Neural crest cell (in vitro differentiated cells): ENCODE measurements at regions not wholly inside any gene's neighbourhood (a gene's known extent, or its start where the extent isn't known, plus 50 kb on each side); places are given as distances from the start of the nearest gene placed in this dataset.

Experiments
- DNase-seq: peaks from one replicate; pipeline ENCODE4 v3.0.0; 2021; ENCODE audit warnings: low read depth, mixed read lengths, low spot score
- H3K27ac Mint-ChIP-seq: one replicate; pipeline ENCODE4 v1.8.0; 2021; ENCODE audit warnings: mild to moderate bottlenecking, mixed read lengths; ENCODE audit not compliant: unreplicated experiment
- H3K27me3 Mint-ChIP-seq: 2 replicates; pipeline ENCODE4 v1.8.0; 2021; ENCODE audit warnings: low read depth, mild to moderate bottlenecking, mixed read lengths
- H3K36me3 Mint-ChIP-seq: 2 replicates; pipeline ENCODE4 v1.8.0; 2021; ENCODE audit warnings: low read depth, mild to moderate bottlenecking, mixed read lengths
- H3K4me1 Mint-ChIP-seq: 2 replicates; pipeline ENCODE4 v1.8.0; 2021; ENCODE audit warnings: mixed read lengths
- H3K4me3 Mint-ChIP-seq: one replicate; pipeline ENCODE4 v1.8.0; 2021; ENCODE audit warnings: mild to moderate bottlenecking, mixed read lengths
- H3K9me3 Mint-ChIP-seq: 2 replicates; pipeline ENCODE4 v1.8.0; 2021; ENCODE audit warnings: mixed read lengths
- TF ChIP-seq, protein P1 (sequence below): fragments of 200-600 bp; sonication (generic); conservative IDR thresholded peaks from 2 replicates; pipeline ENCODE4 v1.5.0; 2021; ENCODE audit warnings: antibody characterized with exemption, mild to moderate bottlenecking

- H3K9me3 Mint-ChIP-seq = peaks cover 2% of the 10 kb centered on the region
- H3K4me1 Mint-ChIP-seq = peaks cover 5% of the 10 kb centered on the region
Measured at GRCh38 chr12:84732828-84733340, 179.7 kb downstream of the SLC6A15 start.

DNA sequence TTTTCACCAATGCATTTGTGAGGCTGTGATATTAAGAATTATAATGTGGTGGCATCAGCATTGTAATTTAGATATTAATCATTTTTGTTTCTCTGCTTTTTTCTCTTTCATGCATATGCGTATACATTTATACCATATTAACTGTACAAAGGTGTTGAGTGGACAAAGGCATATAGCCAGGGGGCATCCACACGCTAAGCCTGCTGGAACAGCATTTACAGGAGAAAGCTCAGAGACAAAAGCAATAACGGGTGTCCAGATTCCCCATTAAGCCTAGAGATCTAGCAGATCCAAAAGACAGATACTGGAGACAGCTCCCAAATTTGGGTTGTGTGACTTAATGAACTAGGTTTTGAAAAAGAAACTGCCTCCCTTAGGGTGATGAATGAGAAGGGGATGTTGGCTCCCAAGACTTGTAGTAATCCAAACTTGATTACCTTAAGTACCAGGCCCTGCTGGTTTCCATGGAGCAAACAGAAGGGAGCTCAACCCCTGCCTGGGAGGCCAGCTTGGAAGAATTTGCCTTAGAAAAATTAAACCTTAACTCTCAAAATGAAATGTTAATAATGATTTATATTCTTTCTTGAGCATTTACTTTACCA is 181.9 kb downstream of the SLC6A15 start:
- no peak for DNase-seq
- H3K36me3 Mint-ChIP-seq = no peaks in the 10 kb centered on the region
- H3K27ac Mint-ChIP-seq = no peak overlapping the region
- H3K4me3 Mint-ChIP-seq = no peak overlapping the region
- no peaks in the 10 kb centered on the region for H3K27me3 Mint-ChIP-seq
- peaks cover 9% of the 10 kb centered on the region for H3K4me1 Mint-ChIP-seq
- TF ChIP-seq, protein P1, sequence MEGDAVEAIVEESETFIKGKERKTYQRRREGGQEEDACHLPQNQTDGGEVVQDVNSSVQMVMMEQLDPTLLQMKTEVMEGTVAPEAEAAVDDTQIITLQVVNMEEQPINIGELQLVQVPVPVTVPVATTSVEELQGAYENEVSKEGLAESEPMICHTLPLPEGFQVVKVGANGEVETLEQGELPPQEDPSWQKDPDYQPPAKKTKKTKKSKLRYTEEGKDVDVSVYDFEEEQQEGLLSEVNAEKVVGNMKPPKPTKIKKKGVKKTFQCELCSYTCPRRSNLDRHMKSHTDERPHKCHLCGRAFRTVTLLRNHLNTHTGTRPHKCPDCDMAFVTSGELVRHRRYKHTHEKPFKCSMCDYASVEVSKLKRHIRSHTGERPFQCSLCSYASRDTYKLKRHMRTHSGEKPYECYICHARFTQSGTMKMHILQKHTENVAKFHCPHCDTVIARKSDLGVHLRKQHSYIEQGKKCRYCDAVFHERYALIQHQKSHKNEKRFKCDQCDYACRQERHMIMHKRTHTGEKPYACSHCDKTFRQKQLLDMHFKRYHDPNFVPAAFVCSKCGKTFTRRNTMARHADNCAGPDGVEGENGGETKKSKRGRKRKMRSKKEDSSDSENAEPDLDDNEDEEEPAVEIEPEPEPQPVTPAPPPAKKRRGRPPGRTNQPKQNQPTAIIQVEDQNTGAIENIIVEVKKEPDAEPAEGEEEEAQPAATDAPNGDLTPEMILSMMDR = no peak
- peaks cover 2% of the 10 kb centered on the region for H3K9me3 Mint-ChIP-seq

More at GRCh38 chr12:84732828-84733340, 179.7 kb downstream of the SLC6A15 start:
- Mint-ChIP-seq H3K27ac (no peak overlapping the region), H3K4me3 (no peak overlapping the region), H3K36me3 (no peaks in the 10 kb centered on the region), H3K27me3 (no peaks in the 10 kb centered on the region)
- TF ChIP-seq, protein P1 = no peak
- no peak for DNase-seq

- peaks cover 9% of the 10 kb centered on the region for H3K4me1 Mint-ChIP-seq
- no peak overlapping the region for H3K4me3 Mint-ChIP-seq
- DNase-seq = no peak
- no peak overlapping the region for H3K27ac Mint-ChIP-seq
- TF ChIP-seq, protein P1 = no peak
- H3K9me3 Mint-ChIP-seq = no peaks in the 10 kb centered on the region
- no peaks in the 10 kb centered on the region for H3K36me3 Mint-ChIP-seq
- no peaks in the 10 kb centered on the region for H3K27me3 Mint-ChIP-seq
Measured at GRCh38 chr12:84727961-84728360, 184.6 kb downstream of the SLC6A15 start.

GRCh38 chr12:84726780-84727179 is 185.8 kb downstream of the SLC6A15 start:
- Mint-ChIP-seq H3K9me3 (no peaks in the 10 kb centered on the region), H3K4me1 (peaks cover 9% of the 10 kb centered on the region), H3K27ac (no peak overlapping the region), H3K36me3 (no peaks in the 10 kb centered on the region), H3K4me3 (no peak overlapping the region), H3K27me3 (no peaks in the 10 kb centered on the region)
- TF ChIP-seq, protein P1 = no peak
- no peak for DNase-seq

DNA sequence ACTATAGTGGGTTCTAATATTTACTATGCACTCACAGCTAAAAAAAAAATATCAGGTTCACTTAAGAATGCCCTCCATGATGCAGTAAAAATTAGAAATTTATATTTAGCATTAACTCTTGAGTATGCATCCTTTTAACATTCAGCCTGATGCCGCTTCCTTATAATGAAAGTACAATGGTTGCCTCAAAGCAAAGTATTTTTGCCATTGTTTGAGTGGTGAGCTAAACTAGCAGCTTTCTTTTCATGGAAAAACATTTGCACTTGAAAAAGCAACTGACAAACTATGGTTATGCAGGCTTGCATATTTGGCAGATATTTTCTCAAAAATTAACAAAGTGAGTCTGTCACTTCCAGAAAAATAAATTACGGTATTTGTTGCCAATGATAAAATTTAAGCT is 188.6 kb downstream of the SLC6A15 start:
- Mint-ChIP-seq H3K9me3 (no peaks in the 10 kb centered on the region), H3K27ac (no peak overlapping the region), H3K36me3 (no peaks in the 10 kb centered on the region), H3K4me3 (no peak overlapping the region), H3K4me1 (peaks cover 9% of the 10 kb centered on the region), H3K27me3 (no peaks in the 10 kb centered on the region)
- no peak for DNase-seq
- TF ChIP-seq, protein P1 = no peak
